ENCODE measurements at regions not wholly inside any gene's neighbourhood (a gene's known extent, or its start where the extent isn't known, plus 50 kb on each side); places are given as distances from the start of the nearest gene placed in this dataset.

DNA sequence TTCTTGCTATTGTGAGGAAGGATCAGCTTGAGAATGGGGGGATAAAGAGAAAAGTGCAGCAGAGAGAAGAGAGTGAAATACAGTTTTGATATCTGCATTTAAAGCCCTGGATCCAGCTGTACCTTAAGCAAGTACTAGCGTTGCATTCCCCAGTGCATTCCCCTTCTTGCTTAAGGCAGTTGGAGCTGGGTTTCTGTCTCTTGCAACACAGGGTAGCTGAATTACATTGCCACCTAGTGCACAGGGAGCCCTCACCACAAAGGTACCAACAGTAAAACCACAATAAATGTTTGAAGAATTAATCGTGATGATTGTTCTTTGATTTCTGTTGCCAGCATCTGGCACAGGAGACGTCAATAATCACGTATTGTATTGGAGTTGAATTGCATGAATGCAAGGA, 588.7 kb downstream of the RBFOX1 start:
- Histone ChIP-seq H3K4me3 (no peak overlapping the region), H3K4me1 (no peaks in the 10 kb centered on the region), H3K36me3 (no peaks in the 10 kb centered on the region), H3K9me3 (no peaks in the 10 kb centered on the region), H3K27ac (no peak overlapping the region), H3K27me3 (no peaks in the 10 kb centered on the region)
- ATAC-seq = no peak
- TF ChIP-seq, protein P1, sequence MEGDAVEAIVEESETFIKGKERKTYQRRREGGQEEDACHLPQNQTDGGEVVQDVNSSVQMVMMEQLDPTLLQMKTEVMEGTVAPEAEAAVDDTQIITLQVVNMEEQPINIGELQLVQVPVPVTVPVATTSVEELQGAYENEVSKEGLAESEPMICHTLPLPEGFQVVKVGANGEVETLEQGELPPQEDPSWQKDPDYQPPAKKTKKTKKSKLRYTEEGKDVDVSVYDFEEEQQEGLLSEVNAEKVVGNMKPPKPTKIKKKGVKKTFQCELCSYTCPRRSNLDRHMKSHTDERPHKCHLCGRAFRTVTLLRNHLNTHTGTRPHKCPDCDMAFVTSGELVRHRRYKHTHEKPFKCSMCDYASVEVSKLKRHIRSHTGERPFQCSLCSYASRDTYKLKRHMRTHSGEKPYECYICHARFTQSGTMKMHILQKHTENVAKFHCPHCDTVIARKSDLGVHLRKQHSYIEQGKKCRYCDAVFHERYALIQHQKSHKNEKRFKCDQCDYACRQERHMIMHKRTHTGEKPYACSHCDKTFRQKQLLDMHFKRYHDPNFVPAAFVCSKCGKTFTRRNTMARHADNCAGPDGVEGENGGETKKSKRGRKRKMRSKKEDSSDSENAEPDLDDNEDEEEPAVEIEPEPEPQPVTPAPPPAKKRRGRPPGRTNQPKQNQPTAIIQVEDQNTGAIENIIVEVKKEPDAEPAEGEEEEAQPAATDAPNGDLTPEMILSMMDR (IDR thresholded peaks at IDR 0.05) = no peak
- DNase-seq = no peak
- intact Hi-C loops (cut with DNase I) = no loop called here

DNA sequence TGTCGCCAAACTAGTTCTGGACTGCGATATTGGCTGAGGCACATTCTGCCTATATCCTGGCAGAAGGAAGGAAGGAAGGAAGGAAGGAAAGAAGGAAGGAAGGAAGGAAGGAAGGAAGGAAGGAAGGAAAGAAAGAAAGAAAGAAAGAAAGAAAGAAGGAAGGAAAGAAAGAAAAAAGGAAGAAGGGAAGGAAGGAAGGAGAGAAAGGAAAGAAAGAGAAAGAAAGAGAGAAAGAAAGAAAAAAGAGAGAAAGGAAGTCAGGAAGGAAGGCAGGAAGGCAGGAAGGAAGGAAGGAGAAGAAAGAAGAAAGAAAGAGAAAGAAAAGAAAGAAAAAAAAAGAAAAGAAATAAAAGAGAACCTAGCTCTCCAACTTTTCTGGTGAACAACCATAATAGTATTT, 587.1 kb downstream of the RBFOX1 start:
- TF ChIP-seq, protein P1 (IDR thresholded peaks at IDR 0.05) = no peak
- H3K36me3 ChIP-seq = no peaks in the 10 kb centered on the region
- no peak overlapping the region for H3K27ac ChIP-seq
- H3K27me3 ChIP-seq = no peaks in the 10 kb centered on the region
- H3K4me3 ChIP-seq = no peak overlapping the region
- DNase-seq = no peak
- no peaks in the 10 kb centered on the region for H3K9me3 ChIP-seq
- intact Hi-C loops (cut with DNase I) = no loop called here
- ATAC-seq = no peak
- H3K4me1 ChIP-seq = no peaks in the 10 kb centered on the region

DNA sequence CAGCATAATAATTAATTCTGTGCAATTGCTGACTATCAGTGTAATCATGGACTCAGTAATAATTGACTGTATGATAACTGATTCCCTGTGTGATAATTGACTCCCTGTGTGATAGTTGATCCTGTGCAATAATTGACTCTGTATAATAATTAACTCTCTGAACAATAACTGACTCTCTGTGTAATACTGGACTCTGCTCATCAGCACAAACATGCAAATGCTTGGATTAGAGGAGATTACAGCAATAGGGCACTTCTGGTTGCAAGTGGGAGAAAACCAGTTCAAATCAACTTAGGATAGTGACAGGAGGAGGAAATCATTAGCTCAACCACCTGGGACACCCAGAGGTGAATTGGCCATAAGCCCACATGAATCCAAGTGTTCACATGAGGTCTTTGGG, 582.1 kb downstream of the RBFOX1 start:
- no peaks in the 10 kb centered on the region for H3K4me1 ChIP-seq
- no peak overlapping the region for H3K27ac ChIP-seq
- H3K9me3 ChIP-seq = no peaks in the 10 kb centered on the region
- no peak for DNase-seq
- TF ChIP-seq, protein P1 (IDR thresholded peaks at IDR 0.05) = no peak
- H3K4me3 ChIP-seq = no peak overlapping the region
- intact Hi-C loops (cut with DNase I) = no loop called here
- ATAC-seq = no peak
- H3K27me3 ChIP-seq = no peaks in the 10 kb centered on the region
- H3K36me3 ChIP-seq = no peaks in the 10 kb centered on the region

DNA sequence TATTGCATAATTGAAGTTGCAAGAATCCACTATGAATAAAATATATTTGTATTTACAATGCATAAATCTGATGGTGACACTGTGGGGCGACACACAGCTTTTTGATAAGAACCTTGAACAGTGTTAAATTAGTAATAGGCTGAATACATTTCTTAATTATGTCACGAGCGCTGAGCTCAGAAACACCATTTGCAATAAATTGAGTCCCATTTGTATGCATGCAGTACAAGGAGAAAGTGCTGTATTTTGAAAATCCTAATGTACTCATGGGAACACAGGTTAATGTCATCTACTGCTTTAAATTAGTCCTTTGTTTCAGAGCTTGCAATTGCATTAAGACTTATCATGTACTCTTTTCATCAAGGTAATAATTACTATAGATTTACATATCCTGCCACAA, 579.5 kb downstream of the RBFOX1 start:
- Histone ChIP-seq H3K27me3 (no peaks in the 10 kb centered on the region), H3K36me3 (no peaks in the 10 kb centered on the region), H3K9me3 (no peaks in the 10 kb centered on the region), H3K4me3 (no peak overlapping the region), H3K4me1 (no peaks in the 10 kb centered on the region), H3K27ac (no peak overlapping the region)
- intact Hi-C loops (cut with DNase I) = no loop called here
- DNase-seq (no peak), ATAC-seq (no peak)
- TF ChIP-seq, protein P1 (IDR thresholded peaks at IDR 0.05) = no peak

DNA sequence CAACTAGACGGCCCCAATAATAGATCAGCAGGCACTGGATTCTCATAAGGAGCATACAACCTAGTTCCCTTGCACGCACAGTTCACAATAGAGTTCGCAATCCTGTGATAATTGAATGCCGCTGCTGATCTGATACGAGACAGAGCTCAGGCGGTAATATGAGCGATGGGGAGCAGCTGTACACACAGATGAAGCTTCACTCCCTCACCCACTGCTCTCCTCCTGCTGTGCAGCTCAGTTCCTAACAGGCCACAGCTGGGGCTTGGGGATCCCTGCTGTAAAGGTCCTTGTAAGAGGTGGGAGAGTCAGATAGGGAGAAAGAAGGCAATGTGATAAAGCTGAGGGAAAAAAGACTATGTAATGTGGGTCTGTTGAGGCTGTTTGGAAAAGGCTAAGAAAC, 577.5 kb downstream of the RBFOX1 start:
- TF ChIP-seq, protein P1 (IDR thresholded peaks at IDR 0.05) = no peak
- ATAC-seq (no peak), DNase-seq (no peak)
- Histone ChIP-seq H3K9me3 (no peaks in the 10 kb centered on the region), H3K4me1 (no peaks in the 10 kb centered on the region), H3K36me3 (no peaks in the 10 kb centered on the region), H3K27me3 (no peaks in the 10 kb centered on the region), H3K27ac (no peak overlapping the region), H3K4me3 (no peak overlapping the region)
- intact Hi-C loops (cut with DNase I) = no loop called here

GRCh38 chr16:7888411-7888810, 555.8 kb downstream of the RBFOX1 start:
- ATAC-seq = no peak
- Histone ChIP-seq H3K9me3 (no peaks in the 10 kb centered on the region), H3K27ac (no peak overlapping the region), H3K4me3 (no peak overlapping the region), H3K27me3 (no peaks in the 10 kb centered on the region), H3K36me3 (no peaks in the 10 kb centered on the region), H3K4me1 (no peaks in the 10 kb centered on the region)
- intact Hi-C loops (cut with DNase I) = no loop called here
- DNase-seq = no peak
- TF ChIP-seq, protein P1 (IDR thresholded peaks at IDR 0.05) = no peak

Measured in upper lobe of right lung (tissue), 1 donor.